Ovary (tissue), 3 donors: ENCODE measurements at regions not wholly inside any gene's neighbourhood (a gene's known extent, or its start where the extent isn't known, plus 50 kb on each side); places are given as distances from the start of the nearest gene placed in this dataset.

Source experiments
- CTCF ChIP-seq, 3 donors: fragments of 450-650 bp in 2 of 3; fragments of 200-600 bp in 1 of 3; IDR thresholded peaks; one replicate each; pipeline versions ENCODE4 v1.5.1 to v1.8.0; 2016 to 2022; ENCODE audit warnings: antibody characterized with exemption in 3 of 3, mild to moderate bottlenecking in 1 of 3
- POLR2A ChIP-seq: fragments of 450-650 bp; IDR thresholded peaks from one replicate; pipeline ENCODE4 v1.6.1; 2017; ENCODE audit warnings: antibody characterized with exemption, mild to moderate bottlenecking, moderate library complexity
- donor health status: DM: no; HTN: no; CAD: no.

GRCh38 chr7:142506601-142507000 lies 242.7 kb upstream of the PRSS1 start:
- no peak for TF ChIP-seq POLR2A
- TF ChIP-seq CTCF (IDR thresholded peaks at IDR 0.05): no peak
